Bronchial epithelial cell (primary cell): ENCODE measurements at regions not wholly inside any gene's neighbourhood (a gene's known extent, or its start where the extent isn't known, plus 50 kb on each side); places are given as distances from the start of the nearest gene placed in this dataset.

ENCODE experiments used
- DNase-seq: peaks from one replicate; pipeline ENCODE4 v3.0.0-alpha.2; 2010; ENCODE audit warnings: low read depth
- FAIRE-seq: peaks from 2 replicates; lab custom pipeline; 2011; peaks lifted over from hg19 to GRCh38; lab: Jason Lieb, UNC
- H3K27me3 ChIP-seq: 2 replicates; pipeline ENCODE4 v1.5.1; 2011; ENCODE audit warnings: low read length; ENCODE audit not compliant: control insufficient read depth, insufficient read depth
- H3K36me3 ChIP-seq: 2 replicates; pipeline ENCODE4 v1.5.1; 2011; ENCODE audit warnings: low read length; ENCODE audit not compliant: control insufficient read depth, insufficient read depth
- H3K4me3 ChIP-seq: 2 replicates; pipeline ENCODE4 v1.5.1; 2011; ENCODE audit warnings: mild to moderate bottlenecking, low read depth, low read length, control low read depth
- TF ChIP-seq, protein P1 (sequence below): IDR thresholded peaks from 2 replicates; pipeline ENCODE4 v1.5.1; 2011; ENCODE audit warnings: mild to moderate bottlenecking, moderate library complexity, low read length, control low read depth, inconsistent platforms; ENCODE audit not compliant: insufficient read depth, severe bottlenecking

DNA sequence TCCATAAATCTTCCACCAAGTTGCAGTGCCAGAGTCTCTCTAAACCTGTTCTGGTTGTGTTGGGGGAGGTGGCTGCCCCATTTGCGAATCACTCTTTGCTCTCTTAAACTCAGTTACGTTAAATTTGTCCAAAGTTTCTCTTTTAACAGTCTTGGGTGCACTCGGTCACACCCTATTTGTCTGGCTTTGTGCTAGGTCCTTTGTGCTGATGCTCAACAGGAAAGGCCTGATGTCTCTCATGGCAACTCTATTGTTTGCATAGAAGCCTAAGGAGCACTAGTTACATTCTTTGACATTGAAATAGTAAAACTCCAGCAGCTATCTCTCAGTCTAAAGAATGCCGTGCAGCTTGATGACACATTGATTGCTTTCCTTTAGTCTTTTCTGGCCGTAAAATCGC lies 105.1 kb downstream of the TRMT11 start:
- H3K27me3 ChIP-seq: no peaks in the 10 kb centered on the region
- FAIRE-seq (peak; percentile 13), DNase-seq (no peak)
- H3K36me3 ChIP-seq: no peaks in the 10 kb centered on the region
- H3K4me3 ChIP-seq: no peak overlapping the region
- TF ChIP-seq, protein P1, sequence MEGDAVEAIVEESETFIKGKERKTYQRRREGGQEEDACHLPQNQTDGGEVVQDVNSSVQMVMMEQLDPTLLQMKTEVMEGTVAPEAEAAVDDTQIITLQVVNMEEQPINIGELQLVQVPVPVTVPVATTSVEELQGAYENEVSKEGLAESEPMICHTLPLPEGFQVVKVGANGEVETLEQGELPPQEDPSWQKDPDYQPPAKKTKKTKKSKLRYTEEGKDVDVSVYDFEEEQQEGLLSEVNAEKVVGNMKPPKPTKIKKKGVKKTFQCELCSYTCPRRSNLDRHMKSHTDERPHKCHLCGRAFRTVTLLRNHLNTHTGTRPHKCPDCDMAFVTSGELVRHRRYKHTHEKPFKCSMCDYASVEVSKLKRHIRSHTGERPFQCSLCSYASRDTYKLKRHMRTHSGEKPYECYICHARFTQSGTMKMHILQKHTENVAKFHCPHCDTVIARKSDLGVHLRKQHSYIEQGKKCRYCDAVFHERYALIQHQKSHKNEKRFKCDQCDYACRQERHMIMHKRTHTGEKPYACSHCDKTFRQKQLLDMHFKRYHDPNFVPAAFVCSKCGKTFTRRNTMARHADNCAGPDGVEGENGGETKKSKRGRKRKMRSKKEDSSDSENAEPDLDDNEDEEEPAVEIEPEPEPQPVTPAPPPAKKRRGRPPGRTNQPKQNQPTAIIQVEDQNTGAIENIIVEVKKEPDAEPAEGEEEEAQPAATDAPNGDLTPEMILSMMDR: no peak

DNA sequence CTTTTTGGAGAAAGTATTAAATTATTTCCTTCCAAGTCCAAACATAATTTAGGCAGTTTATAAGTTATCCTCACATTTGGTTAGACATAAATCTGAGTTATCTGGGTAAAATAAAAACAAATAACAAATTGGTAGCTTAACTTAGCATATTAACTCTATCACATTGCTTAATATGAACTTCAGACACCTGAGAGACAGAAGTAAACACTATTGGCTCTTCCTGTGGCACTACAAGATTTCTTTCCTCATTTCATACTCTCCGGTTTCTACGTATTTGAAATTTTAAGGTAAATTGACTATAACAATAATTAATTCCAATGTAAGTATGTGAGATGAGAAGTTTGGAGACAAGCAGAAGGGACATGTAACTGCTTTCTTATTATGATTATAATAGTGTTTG lies 106.8 kb downstream of the TRMT11 start:
- DNase-seq (no peak), FAIRE-seq (no peak)
- TF ChIP-seq, protein P1: no peak
- Histone ChIP-seq H3K36me3 (no peaks in the 10 kb centered on the region), H3K27me3 (no peaks in the 10 kb centered on the region), H3K4me3 (no peak overlapping the region)

DNA sequence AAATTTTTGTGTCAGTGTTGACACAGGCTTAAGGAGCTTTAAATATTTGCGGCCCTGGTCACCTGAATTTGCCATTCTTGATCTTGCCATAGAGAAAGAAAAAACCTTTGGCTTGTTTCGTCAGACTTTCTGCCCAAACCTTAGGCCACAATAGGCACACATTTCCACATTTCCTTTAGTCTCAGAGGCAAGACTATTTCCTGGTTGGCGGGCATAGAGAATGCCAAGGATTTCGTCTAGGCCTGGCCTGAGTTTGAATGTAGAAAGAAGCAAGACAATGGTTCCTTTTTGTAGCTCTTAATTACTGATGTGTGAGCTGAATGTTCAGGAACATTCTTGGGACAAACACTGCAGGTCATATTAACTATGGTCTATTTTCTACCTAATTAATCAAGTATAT lies 108.1 kb downstream of the TRMT11 start:
- no peak for FAIRE-seq
- Histone ChIP-seq H3K36me3 (no peaks in the 10 kb centered on the region), H3K27me3 (no peaks in the 10 kb centered on the region), H3K4me3 (no peak overlapping the region)
- no peak for DNase-seq
- TF ChIP-seq, protein P1: no peak

DNA sequence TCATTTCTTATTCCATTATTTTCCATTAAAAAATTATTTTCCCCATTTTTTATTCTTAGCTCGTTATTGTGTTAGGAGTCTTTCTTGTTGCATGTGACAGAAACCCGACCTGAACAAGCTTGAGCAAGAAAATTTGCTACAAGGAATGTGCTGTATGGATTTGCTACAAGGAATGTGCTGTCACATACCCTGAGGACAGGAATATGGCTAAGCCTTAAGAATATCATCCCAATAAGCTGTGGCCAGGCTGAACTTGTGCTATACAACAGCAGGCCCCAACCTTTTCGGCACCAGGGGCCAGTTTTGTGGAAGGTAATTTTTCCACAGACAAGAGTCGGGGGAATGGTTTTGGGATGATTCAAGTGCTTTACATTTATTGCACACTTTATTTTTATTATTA lies 114.0 kb downstream of the TRMT11 start:
- no peaks in the 10 kb centered on the region for H3K36me3 ChIP-seq
- H3K27me3 ChIP-seq: no peaks in the 10 kb centered on the region
- DNase-seq (peak; percentile 29), FAIRE-seq (no peak)
- no peak overlapping the region for H3K4me3 ChIP-seq
- TF ChIP-seq, protein P1: no peak

DNA sequence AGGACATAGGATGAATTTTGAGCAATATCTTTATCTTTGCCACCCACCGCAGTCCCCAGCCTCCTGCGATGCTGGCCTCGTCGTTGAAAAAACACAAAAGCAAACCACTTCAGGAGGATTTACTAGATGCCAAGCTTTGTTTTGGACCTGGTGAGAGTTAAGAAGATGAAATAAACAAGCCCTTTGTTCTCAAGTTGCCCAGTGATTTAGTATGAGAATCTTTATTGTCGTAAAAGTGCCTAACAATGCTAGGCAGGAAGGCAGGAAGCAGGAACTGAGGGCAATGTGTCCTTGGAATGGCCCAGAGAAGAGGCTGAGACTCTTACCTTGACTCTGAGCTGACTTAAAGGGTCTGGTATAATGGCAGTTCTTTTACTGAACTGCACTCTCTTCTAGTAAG lies 116.0 kb downstream of the TRMT11 start:
- TF ChIP-seq, protein P1: no peak

DNA sequence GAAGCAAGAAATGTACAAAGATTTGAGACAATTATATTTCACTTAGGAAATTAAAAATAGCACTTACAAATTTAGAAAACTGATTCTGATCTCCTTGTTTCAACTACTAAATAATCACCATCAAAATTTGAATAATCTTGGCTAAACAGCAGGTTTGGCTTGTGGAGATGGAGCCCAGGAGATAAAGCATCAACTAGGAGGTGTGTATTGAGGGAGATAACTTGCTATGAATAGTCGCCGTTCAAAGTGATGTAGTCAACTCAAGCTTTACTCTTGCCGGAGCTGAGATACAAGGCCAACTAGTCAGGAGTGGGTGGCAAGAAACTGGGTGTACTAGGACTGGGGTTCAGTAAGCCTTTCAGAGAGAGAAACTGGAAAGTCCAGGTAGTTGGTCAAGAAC lies 117.7 kb downstream of the TRMT11 start:
- Histone ChIP-seq H3K36me3 (no peaks in the 10 kb centered on the region), H3K27me3 (no peaks in the 10 kb centered on the region), H3K4me3 (no peak overlapping the region)
- TF ChIP-seq, protein P1: no peak
- DNase-seq (no peak), FAIRE-seq (no peak)

More for the DNA sequence above, 116.0 kb downstream of the TRMT11 start:
- H3K4me3 ChIP-seq: no peak overlapping the region
- H3K36me3 ChIP-seq: no peaks in the 10 kb centered on the region
- H3K27me3 ChIP-seq: no peaks in the 10 kb centered on the region
- DNase-seq (no peak), FAIRE-seq (no peak)
